GM23248 (cell line): ENCODE measurements at regions not wholly inside any gene's neighbourhood (a gene's known extent, or its start where the extent isn't known, plus 50 kb on each side); places are given as distances from the start of the nearest gene placed in this dataset.

Source experiments
- EZH2 ChIP-seq: fragments of 200-600 bp; sonication (generic); IDR thresholded peaks from 2 replicates; pipeline ENCODE4 v1.6.1; 2018; ENCODE audit warnings: antibody characterized with exemption, mild to moderate bottlenecking; ENCODE audit not compliant: insufficient read depth, poor library complexity, severe bottlenecking
- EZH2phosphoT487 ChIP-seq: fragments of 200-600 bp; sonication (generic); IDR thresholded peaks from 2 replicates; pipeline ENCODE4 v1.6.1; 2018; ENCODE audit warnings: antibody characterized with exemption, moderate library complexity, mild to moderate bottlenecking, low read depth; ENCODE audit not compliant: insufficient read depth

DNA sequence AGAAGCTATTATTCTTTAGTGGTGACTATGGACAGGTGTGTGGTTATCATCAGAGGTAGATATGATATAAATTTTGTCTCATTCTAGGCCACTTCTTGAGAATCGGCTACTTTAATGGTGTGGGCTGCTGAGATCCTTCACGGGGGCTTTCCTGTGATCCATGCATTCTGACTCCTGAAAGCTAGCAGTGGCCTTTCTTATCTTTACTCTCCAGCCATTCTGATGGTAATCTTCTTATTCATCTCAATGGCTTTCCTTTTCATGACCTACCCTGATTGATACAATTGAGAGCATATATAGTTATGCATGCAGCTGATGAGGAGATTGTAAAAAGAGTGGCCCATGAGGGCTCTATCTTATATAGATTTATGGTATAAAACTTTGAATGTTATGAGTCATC lies 78.3 kb upstream of the ZPLD1 start:
- no peak for TF ChIP-seq EZH2phosphoT487
- no peak for TF ChIP-seq EZH2
